H1 (cell line): ENCODE measurements at regions not wholly inside any gene's neighbourhood (a gene's known extent, or its start where the extent isn't known, plus 50 kb on each side); places are given as distances from the start of the nearest gene placed in this dataset.

Source experiments
- CTCF ChIA-PET: fragments of 300-600 bp; sonication (Branson Sonifier 250); formaldehyde crosslinking; loops from one replicate; lab custom pipeline; 2021; ENCODE audit not compliant: partially characterized antibody; lab: Charles Lee
- POLR2A ChIA-PET: fragments of 300-600 bp; sonication (Branson Sonifier 250); formaldehyde crosslinking; loops from one replicate; lab custom pipeline; 2021; ENCODE audit warnings: inconsistent platforms; ENCODE audit not compliant: partially characterized antibody; lab: Charles Lee
- DNase-seq, 2 experiments: peaks; one replicate each; pipeline versions ENCODE4 v3.0.0 to v3.0.0-alpha.2; 2010 to 2022; ENCODE audit warnings: low spot score in 2 of 2, low read depth in 1 of 2, mixed read lengths in 1 of 2
- FAIRE-seq: peaks from 2 replicates; lab custom pipeline; 2011; peaks lifted over from hg19 to GRCh38; lab: Jason Lieb, UNC
- H2AFZ ChIP-seq: 2 replicates; pipeline ENCODE4 v1.8.1; 2012; ENCODE audit warnings: low read length, inconsistent platforms
- H2AK5ac ChIP-seq: 2 replicates; pipeline ENCODE4 v1.6.1; 2013; ENCODE audit warnings: low read depth, low read length
- H2BK120ac ChIP-seq: replicated peaks from 2 replicates; pipeline ENCODE3; 2013; ENCODE audit warnings: low read depth, low read length, inconsistent platforms
- H2BK12ac ChIP-seq: 2 replicates; pipeline ENCODE4 v1.6.1; 2013; ENCODE audit warnings: low read depth, low read length
- H2BK15ac ChIP-seq: 2 replicates; pipeline ENCODE4 v1.6.1; 2013; ENCODE audit warnings: low read length
- H2BK20ac ChIP-seq: 2 replicates; pipeline ENCODE4 v1.6.1; 2013; ENCODE audit warnings: low read length
- H2BK5ac ChIP-seq: 2 replicates; pipeline ENCODE4 v1.6.1; 2013; ENCODE audit warnings: low read depth, low read length
- H3K14ac ChIP-seq: 2 replicates; pipeline ENCODE4 v1.6.1; 2013; ENCODE audit warnings: inconsistent platforms; ENCODE audit not compliant: insufficient read length
- H3K18ac ChIP-seq: 2 replicates; pipeline ENCODE4 v1.6.1; 2013; ENCODE audit warnings: low read length; ENCODE audit errors: extremely low read depth
- H3K23ac ChIP-seq: 2 replicates; pipeline ENCODE4 v1.6.1; 2013; ENCODE audit warnings: inconsistent platforms; ENCODE audit not compliant: insufficient read length
- H3K23me2 ChIP-seq: 2 replicates; pipeline ENCODE4 v1.6.1; 2013; ENCODE audit warnings: low read depth, low read length
- H3K27ac ChIP-seq: 2 replicates; pipeline ENCODE4 v1.6.1; 2011; ENCODE audit warnings: low read depth, low read length, inconsistent platforms
- H3K27me3 ChIP-seq, 4 experiments: replicated peaks in 1 of 4; 1 replicate in 1 of 4; 2 replicates in 3 of 4; pipeline versions ENCODE4 v1.6.1 to v1.8.1; 2011 to 2013; ENCODE audit warnings: low read length in 3 of 4, mild to moderate bottlenecking in 3 of 4, inconsistent platforms in 2 of 4, mixed read lengths in 2 of 4, moderate library complexity in 1 of 4; ENCODE audit not compliant: control insufficient read depth in 3 of 4, insufficient read depth in 3 of 4; ENCODE audit errors: extremely low read depth in 1 of 4
- H3K36me3 ChIP-seq, 4 experiments: 2 replicates each; pipeline versions ENCODE4 v1.6.1 to v1.8.1; 2011 to 2013; ENCODE audit warnings: mild to moderate bottlenecking in 4 of 4, low read length in 3 of 4, moderate library complexity in 2 of 4, control low read depth in 1 of 4, inconsistent platforms in 1 of 4; ENCODE audit not compliant: insufficient read depth in 4 of 4, control insufficient read depth in 2 of 4
- H3K4ac ChIP-seq: replicated peaks from 2 replicates; pipeline ENCODE3; 2013; ENCODE audit warnings: low read length, low read depth, mixed read lengths, inconsistent platforms; ENCODE audit not compliant: insufficient read length
- H3K4me1 ChIP-seq, 4 experiments: replicated peaks in 1 of 4; 1 replicate in 1 of 4; 2 replicates in 3 of 4; pipeline versions ENCODE4 v1.6.1 to v1.8.1; 2011 to 2013; ENCODE audit warnings: low read length in 3 of 4, inconsistent platforms in 2 of 4, mixed read lengths in 1 of 4; ENCODE audit not compliant: insufficient read depth in 4 of 4, control insufficient read depth in 3 of 4
- H3K4me2 ChIP-seq, 2 experiments: 2 replicates each; pipeline versions ENCODE4 v1.6.1 to v1.8.1; 2011 to 2013; ENCODE audit warnings: low read depth in 2 of 2, low read length in 2 of 2, control low read depth in 1 of 2, inconsistent platforms in 1 of 2, mild to moderate bottlenecking in 1 of 2; ENCODE audit not compliant: insufficient read depth in 1 of 2
- H3K4me3 ChIP-seq, 4 experiments: fragments of 200-600, 300-600 bp in 1 of 4; sonication (generic), shearing (Covaris generic), sonication (Bioruptor Twin) in 1 of 4; 2 replicates each; pipeline versions ENCODE4 v1.5.1 to v1.8.1; 2011 to 2016; ENCODE audit warnings: low read length in 4 of 4, low read depth in 3 of 4, control low read depth in 2 of 4, inconsistent platforms in 2 of 4, mild to moderate bottlenecking in 2 of 4, mixed read lengths in 1 of 4, moderate library complexity in 1 of 4; ENCODE audit not compliant: insufficient read depth in 2 of 4; ENCODE audit errors: extremely low read depth in 1 of 4
- H3K56ac ChIP-seq: replicated peaks from 2 replicates; pipeline ENCODE3; 2013; ENCODE audit warnings: low read depth, mild to moderate bottlenecking, mixed read lengths, low read length, inconsistent platforms; ENCODE audit not compliant: insufficient read length
- H3K79me1 ChIP-seq: 2 replicates; pipeline ENCODE4 v1.6.1; 2013; ENCODE audit warnings: low read depth, low read length, control low read depth
- H3K79me2 ChIP-seq, 2 experiments: 2 replicates each; pipeline versions ENCODE4 v1.6.1 to v1.8.1; 2012 to 2013; ENCODE audit warnings: low read length in 2 of 2, mild to moderate bottlenecking in 2 of 2, inconsistent platforms in 1 of 2; ENCODE audit not compliant: insufficient read depth in 2 of 2, control insufficient read depth in 1 of 2
- H3K9ac ChIP-seq, 4 experiments: replicated peaks in 1 of 4; 1 replicate in 1 of 4; 2 replicates in 3 of 4; pipeline versions ENCODE4 v1.6.1 to v1.8.1; 2011 to 2013; ENCODE audit warnings: low read depth in 3 of 4, low read length in 3 of 4, control low read depth in 2 of 4, mild to moderate bottlenecking in 2 of 4, moderate library complexity in 2 of 4, inconsistent platforms in 1 of 4; ENCODE audit errors: extremely low read depth in 1 of 4
- H3K9me3 ChIP-seq, 2 experiments: 2 replicates each; pipeline versions ENCODE4 v1.6.1 to v1.8.1; 2012 to 2013; ENCODE audit warnings: mild to moderate bottlenecking in 2 of 2, moderate library complexity in 2 of 2, control low read depth in 1 of 2, inconsistent platforms in 1 of 2, low read depth in 1 of 2, low read length in 1 of 2, mixed read lengths in 1 of 2; ENCODE audit not compliant: insufficient read depth in 2 of 2
- H4K20me1 ChIP-seq, 2 experiments: replicated peaks in 1 of 2; 2 replicates each; pipeline versions ENCODE3 to v1.8.1; 2011 to 2013; ENCODE audit warnings: inconsistent platforms in 2 of 2, low read length in 2 of 2, mild to moderate bottlenecking in 1 of 2; ENCODE audit not compliant: insufficient read depth in 2 of 2, control insufficient read depth in 1 of 2
- H4K5ac ChIP-seq: 2 replicates; pipeline ENCODE4 v1.6.1; 2013; ENCODE audit warnings: low read length, low read depth, mixed read lengths, inconsistent platforms; ENCODE audit not compliant: insufficient read length
- H4K8ac ChIP-seq: 2 replicates; pipeline ENCODE4 v1.8.0; 2013; ENCODE audit warnings: mild to moderate bottlenecking, moderate library complexity, low read length, inconsistent platforms; ENCODE audit not compliant: insufficient read depth; ENCODE audit errors: extremely low read depth
- H4K91ac ChIP-seq: replicated peaks from 2 replicates; pipeline ENCODE3; 2013; ENCODE audit warnings: low read length, mixed read lengths, inconsistent platforms; ENCODE audit not compliant: insufficient read length
- WGBS, 2 experiments: shearing (Covaris generic) in 1 of 2; methylation state at CpG; one replicate each; pipeline versions ENCODE4 v1.1.6 to v1.1.7; 2013 to 2015; ENCODE audit warnings: low lambda C conversion rate in 2 of 2, mixed read lengths in 2 of 2, inconsistent platforms in 1 of 2, low coverage in 1 of 2, missing lambda C conversion rate in 1 of 2; ENCODE audit not compliant: insufficient replicate concordance in 2 of 2, insufficient coverage in 1 of 2, insufficient read length in 1 of 2; ENCODE audit errors: extremely low coverage in 1 of 2, missing lambda C conversion rate in 1 of 2; 5-methylcytosine and 5-hydroxymethylcytosine counted together

- H3K14ac ChIP-seq, result no peak overlapping the region
- H4K20me1 ChIP-seq, result no peaks in the 10 kb centered on the region
- H3K4me3 ChIP-seq, result no peak overlapping the region
- no peaks in the 10 kb centered on the region for H3K79me2 ChIP-seq
- no peak overlapping the region for H3K9ac ChIP-seq
- no peak for FAIRE-seq
- H2BK5ac ChIP-seq, result no peak overlapping the region
- no peak overlapping the region for H2AK5ac ChIP-seq
- H3K23ac ChIP-seq, result no peak overlapping the region
- H3K27ac ChIP-seq, result no peak overlapping the region
- H2BK20ac ChIP-seq, result no peak overlapping the region
- H3K4me2 ChIP-seq, result no peak overlapping the region
- no peak overlapping the region for H4K91ac ChIP-seq
- no peak overlapping the region for H2BK15ac ChIP-seq
- no peaks in the 10 kb centered on the region for H3K27me3 ChIP-seq
- no peak overlapping the region for H3K18ac ChIP-seq
- no peak overlapping the region for H3K56ac ChIP-seq
- no peak overlapping the region for H3K4ac ChIP-seq
- no peaks in the 10 kb centered on the region for H3K9me3 ChIP-seq
- H3K4me1 ChIP-seq, result peaks cover 4 to 18% (median 5%) of the 10 kb centered on the region in 4 experiments
- no peaks in the 10 kb centered on the region for H3K23me2 ChIP-seq
- H2BK12ac ChIP-seq, result no peak overlapping the region
- WGBS, 2 experiments, result 92% methylated on average over 12 of the region's 13 CpGs; no CpG with 5 or more reads in 1 of the 2 experiments
- H2AFZ ChIP-seq, result no peak overlapping the region
- H4K8ac ChIP-seq, result no peak overlapping the region; the same call in 1 of the 2 replicates
- no peak overlapping the region for H2BK120ac ChIP-seq
- ChIA-PET POLR2A (no interaction called here), CTCF (interaction anchor here (1.1 to 1.7 kb wide), 6 partner anchors 15 to 544 kb away, joined by 3 to 6 read pairs (median 3); no protein-coding TSS in a partner anchor)
- DNase-seq, result no peak
- H3K36me3 ChIP-seq, result no peaks in the 10 kb centered on the region
- no peaks in the 10 kb centered on the region for H3K79me1 ChIP-seq
- H4K5ac ChIP-seq, result no peak overlapping the region
Measured at GRCh38 chr16:86364653-86365380, 145.5 kb upstream of the FOXF1 start.
